H1 (cell line): ENCODE measurements at regions not wholly inside any gene's neighbourhood (a gene's known extent, or its start where the extent isn't known, plus 50 kb on each side); places are given as distances from the start of the nearest gene placed in this dataset.

Experiments
- CBX8 ChIP-seq: fragments of 300-800, 300-1000 bp; sonication (generic); IDR thresholded peaks from 2 replicates; pipeline ENCODE4 v1.7.1; 2016; ENCODE audit warnings: low read depth, low read length, borderline replicate concordance
- EP300 ChIP-seq, 2 experiments: IDR thresholded peaks; 1 replicate in 1 of 2; 2 replicates in 1 of 2; pipeline ENCODE4 v1.6.1; 2011 to 2012; ENCODE audit warnings: low read depth in 2 of 2, low read length in 2 of 2, mild to moderate bottlenecking in 2 of 2, borderline replicate concordance in 1 of 2, inconsistent platforms in 1 of 2, moderate library complexity in 1 of 2
- JUND ChIP-seq: IDR thresholded peaks from 2 replicates; pipeline ENCODE4 v1.6.1; 2011; ENCODE audit warnings: mild to moderate bottlenecking, improper control_type of control experiment, low read length
- MAFK ChIP-seq: IDR thresholded peaks from 2 replicates; pipeline ENCODE4 v1.6.1; 2012; ENCODE audit warnings: low read depth, mild to moderate bottlenecking, improper control_type of control experiment, low read length
- NRF1 ChIP-seq: IDR thresholded peaks from 2 replicates; pipeline ENCODE4 v1.6.1; 2011; ENCODE audit warnings: mild to moderate bottlenecking, low read depth, low read length, improper control_type of control experiment
- POLR2A ChIP-seq, 2 experiments: IDR thresholded peaks; 1 replicate in 1 of 2; 2 replicates in 1 of 2; pipeline ENCODE4 v1.6.1; 2011; ENCODE audit warnings: low read depth in 2 of 2, low read length in 2 of 2, mild to moderate bottlenecking in 2 of 2; ENCODE audit errors: control extremely low read depth in 1 of 2
- RAD21 ChIP-seq, 2 experiments: IDR thresholded peaks in 1 of 2; conservative IDR thresholded peaks in 1 of 2; 2 replicates each; pipeline ENCODE4 v1.6.1; 2011; ENCODE audit warnings: low read depth in 2 of 2, low read length in 2 of 2, improper control_type of control experiment in 1 of 2, inconsistent platforms in 1 of 2, mild to moderate bottlenecking in 1 of 2, moderate library complexity in 1 of 2
- SP1 ChIP-seq: IDR thresholded peaks from 2 replicates; pipeline ENCODE4 v1.6.1; 2011; ENCODE audit warnings: low read depth, low read length
- TF ChIP-seq, protein P1 (sequence below), 3 experiments: IDR thresholded peaks; 1 replicate in 2 of 3; 2 replicates in 1 of 3; pipeline versions ENCODE4 v1.5.1 to v1.6.1; 2011; ENCODE audit warnings: low read length in 3 of 3, mild to moderate bottlenecking in 3 of 3, inconsistent platforms in 2 of 3, low read depth in 1 of 3, moderate library complexity in 1 of 3; ENCODE audit not compliant: insufficient read depth in 1 of 3; ENCODE audit errors: control extremely low read depth in 1 of 3
- TF ChIP-seq, protein P2 (sequence below): fragments of 300-600 bp; sonication (generic); IDR thresholded peaks from 2 replicates; pipeline ENCODE4 v1.7.1; 2012; ENCODE audit warnings: low read length, moderate library complexity, mild to moderate bottlenecking, inconsistent platforms; ENCODE audit not compliant: insufficient replicate concordance
- TF ChIP-seq, protein P3 (sequence below): IDR thresholded peaks from 2 replicates; pipeline ENCODE4 v1.6.1; 2012; ENCODE audit warnings: inconsistent platforms

DNA sequence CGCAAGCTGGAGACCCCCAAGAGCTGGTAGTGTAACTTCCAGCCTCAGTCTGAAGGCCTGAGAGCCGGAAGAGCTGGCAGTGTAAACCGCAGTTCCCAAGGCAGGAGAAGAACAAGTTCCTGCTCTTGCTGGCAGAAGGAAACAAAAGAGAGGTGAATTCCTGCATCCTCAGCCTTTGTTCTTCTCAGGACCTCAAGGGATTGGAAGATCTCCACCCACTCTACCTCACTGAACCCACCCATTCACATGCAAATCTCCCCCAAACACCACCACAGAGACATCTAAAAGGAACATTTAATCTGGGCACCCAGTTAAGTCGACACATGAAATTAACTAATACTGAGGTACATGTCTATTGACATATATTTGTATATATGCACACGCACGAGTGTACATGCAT is 1310.3 kb downstream of the TBC1D22A start:
- TF ChIP-seq, protein P1, sequence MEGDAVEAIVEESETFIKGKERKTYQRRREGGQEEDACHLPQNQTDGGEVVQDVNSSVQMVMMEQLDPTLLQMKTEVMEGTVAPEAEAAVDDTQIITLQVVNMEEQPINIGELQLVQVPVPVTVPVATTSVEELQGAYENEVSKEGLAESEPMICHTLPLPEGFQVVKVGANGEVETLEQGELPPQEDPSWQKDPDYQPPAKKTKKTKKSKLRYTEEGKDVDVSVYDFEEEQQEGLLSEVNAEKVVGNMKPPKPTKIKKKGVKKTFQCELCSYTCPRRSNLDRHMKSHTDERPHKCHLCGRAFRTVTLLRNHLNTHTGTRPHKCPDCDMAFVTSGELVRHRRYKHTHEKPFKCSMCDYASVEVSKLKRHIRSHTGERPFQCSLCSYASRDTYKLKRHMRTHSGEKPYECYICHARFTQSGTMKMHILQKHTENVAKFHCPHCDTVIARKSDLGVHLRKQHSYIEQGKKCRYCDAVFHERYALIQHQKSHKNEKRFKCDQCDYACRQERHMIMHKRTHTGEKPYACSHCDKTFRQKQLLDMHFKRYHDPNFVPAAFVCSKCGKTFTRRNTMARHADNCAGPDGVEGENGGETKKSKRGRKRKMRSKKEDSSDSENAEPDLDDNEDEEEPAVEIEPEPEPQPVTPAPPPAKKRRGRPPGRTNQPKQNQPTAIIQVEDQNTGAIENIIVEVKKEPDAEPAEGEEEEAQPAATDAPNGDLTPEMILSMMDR (IDR thresholded peaks at IDR 0.05; ENCODE audit: control extremely low read depth in 1 of 3, insufficient read depth in 1 of 3, low read depth in 1 of 3, low read length in 3 of 3) = no peak
- TF ChIP-seq MAFK (no peak), NRF1 (no peak), JUND (no peak), RAD21 (IDR thresholded peaks at IDR 0.05 in 1 of 2, conservative IDR thresholded peaks at IDR 0.05 in 1 of 2; ENCODE audit: low read depth in 2 of 2, low read length in 2 of 2) (0 out of 4 replicates have a peak, but pooled peaks of 1 of the 2 experiments have one; percentile 2), CBX8 (no peak), EP300 (IDR thresholded peaks at IDR 0.05; ENCODE audit: borderline replicate concordance in 1 of 2, low read depth in 2 of 2, low read length in 2 of 2) (no peak), SP1 (peak; percentile 51; the same call in 1 of the 2 replicates), POLR2A (IDR thresholded peaks at IDR 0.05; ENCODE audit: control extremely low read depth in 1 of 2, low read depth in 2 of 2, low read length in 2 of 2) (no peak)
- TF ChIP-seq, protein P2, sequence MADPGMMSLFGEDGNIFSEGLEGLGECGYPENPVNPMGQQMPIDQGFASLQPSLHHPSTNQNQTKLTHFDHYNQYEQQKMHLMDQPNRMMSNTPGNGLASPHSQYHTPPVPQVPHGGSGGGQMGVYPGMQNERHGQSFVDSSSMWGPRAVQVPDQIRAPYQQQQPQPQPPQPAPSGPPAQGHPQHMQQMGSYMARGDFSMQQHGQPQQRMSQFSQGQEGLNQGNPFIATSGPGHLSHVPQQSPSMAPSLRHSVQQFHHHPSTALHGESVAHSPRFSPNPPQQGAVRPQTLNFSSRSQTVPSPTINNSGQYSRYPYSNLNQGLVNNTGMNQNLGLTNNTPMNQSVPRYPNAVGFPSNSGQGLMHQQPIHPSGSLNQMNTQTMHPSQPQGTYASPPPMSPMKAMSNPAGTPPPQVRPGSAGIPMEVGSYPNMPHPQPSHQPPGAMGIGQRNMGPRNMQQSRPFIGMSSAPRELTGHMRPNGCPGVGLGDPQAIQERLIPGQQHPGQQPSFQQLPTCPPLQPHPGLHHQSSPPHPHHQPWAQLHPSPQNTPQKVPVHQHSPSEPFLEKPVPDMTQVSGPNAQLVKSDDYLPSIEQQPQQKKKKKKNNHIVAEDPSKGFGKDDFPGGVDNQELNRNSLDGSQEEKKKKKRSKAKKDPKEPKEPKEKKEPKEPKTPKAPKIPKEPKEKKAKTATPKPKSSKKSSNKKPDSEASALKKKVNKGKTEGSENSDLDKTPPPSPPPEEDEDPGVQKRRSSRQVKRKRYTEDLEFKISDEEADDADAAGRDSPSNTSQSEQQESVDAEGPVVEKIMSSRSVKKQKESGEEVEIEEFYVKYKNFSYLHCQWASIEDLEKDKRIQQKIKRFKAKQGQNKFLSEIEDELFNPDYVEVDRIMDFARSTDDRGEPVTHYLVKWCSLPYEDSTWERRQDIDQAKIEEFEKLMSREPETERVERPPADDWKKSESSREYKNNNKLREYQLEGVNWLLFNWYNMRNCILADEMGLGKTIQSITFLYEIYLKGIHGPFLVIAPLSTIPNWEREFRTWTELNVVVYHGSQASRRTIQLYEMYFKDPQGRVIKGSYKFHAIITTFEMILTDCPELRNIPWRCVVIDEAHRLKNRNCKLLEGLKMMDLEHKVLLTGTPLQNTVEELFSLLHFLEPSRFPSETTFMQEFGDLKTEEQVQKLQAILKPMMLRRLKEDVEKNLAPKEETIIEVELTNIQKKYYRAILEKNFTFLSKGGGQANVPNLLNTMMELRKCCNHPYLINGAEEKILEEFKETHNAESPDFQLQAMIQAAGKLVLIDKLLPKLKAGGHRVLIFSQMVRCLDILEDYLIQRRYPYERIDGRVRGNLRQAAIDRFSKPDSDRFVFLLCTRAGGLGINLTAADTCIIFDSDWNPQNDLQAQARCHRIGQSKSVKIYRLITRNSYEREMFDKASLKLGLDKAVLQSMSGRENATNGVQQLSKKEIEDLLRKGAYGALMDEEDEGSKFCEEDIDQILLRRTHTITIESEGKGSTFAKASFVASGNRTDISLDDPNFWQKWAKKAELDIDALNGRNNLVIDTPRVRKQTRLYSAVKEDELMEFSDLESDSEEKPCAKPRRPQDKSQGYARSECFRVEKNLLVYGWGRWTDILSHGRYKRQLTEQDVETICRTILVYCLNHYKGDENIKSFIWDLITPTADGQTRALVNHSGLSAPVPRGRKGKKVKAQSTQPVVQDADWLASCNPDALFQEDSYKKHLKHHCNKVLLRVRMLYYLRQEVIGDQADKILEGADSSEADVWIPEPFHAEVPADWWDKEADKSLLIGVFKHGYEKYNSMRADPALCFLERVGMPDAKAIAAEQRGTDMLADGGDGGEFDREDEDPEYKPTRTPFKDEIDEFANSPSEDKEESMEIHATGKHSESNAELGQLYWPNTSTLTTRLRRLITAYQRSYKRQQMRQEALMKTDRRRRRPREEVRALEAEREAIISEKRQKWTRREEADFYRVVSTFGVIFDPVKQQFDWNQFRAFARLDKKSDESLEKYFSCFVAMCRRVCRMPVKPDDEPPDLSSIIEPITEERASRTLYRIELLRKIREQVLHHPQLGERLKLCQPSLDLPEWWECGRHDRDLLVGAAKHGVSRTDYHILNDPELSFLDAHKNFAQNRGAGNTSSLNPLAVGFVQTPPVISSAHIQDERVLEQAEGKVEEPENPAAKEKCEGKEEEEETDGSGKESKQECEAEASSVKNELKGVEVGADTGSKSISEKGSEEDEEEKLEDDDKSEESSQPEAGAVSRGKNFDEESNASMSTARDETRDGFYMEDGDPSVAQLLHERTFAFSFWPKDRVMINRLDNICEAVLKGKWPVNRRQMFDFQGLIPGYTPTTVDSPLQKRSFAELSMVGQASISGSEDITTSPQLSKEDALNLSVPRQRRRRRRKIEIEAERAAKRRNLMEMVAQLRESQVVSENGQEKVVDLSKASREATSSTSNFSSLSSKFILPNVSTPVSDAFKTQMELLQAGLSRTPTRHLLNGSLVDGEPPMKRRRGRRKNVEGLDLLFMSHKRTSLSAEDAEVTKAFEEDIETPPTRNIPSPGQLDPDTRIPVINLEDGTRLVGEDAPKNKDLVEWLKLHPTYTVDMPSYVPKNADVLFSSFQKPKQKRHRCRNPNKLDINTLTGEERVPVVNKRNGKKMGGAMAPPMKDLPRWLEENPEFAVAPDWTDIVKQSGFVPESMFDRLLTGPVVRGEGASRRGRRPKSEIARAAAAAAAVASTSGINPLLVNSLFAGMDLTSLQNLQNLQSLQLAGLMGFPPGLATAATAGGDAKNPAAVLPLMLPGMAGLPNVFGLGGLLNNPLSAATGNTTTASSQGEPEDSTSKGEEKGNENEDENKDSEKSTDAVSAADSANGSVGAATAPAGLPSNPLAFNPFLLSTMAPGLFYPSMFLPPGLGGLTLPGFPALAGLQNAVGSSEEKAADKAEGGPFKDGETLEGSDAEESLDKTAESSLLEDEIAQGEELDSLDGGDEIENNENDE = no peak
- TF ChIP-seq, protein P3, sequence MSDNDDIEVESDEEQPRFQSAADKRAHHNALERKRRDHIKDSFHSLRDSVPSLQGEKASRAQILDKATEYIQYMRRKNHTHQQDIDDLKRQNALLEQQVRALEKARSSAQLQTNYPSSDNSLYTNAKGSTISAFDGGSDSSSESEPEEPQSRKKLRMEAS = no peak
